ENCODE measurements at regions not wholly inside any gene's neighbourhood (a gene's known extent, or its start where the extent isn't known, plus 50 kb on each side); places are given as distances from the start of the nearest gene placed in this dataset.
A peak's percentile ranks its signal among the peaks of the same experiment; 100 is the strongest.

GRCh38 chr2:176427549-176427948 lies 158.3 kb downstream of the MTX2 start:
- no peak for DNase-seq

GRCh38 chr2:176428944-176429469 lies 159.8 kb downstream of the MTX2 start:
- peak in 1 of 3 donors; percentile 2 for DNase-seq

DNA sequence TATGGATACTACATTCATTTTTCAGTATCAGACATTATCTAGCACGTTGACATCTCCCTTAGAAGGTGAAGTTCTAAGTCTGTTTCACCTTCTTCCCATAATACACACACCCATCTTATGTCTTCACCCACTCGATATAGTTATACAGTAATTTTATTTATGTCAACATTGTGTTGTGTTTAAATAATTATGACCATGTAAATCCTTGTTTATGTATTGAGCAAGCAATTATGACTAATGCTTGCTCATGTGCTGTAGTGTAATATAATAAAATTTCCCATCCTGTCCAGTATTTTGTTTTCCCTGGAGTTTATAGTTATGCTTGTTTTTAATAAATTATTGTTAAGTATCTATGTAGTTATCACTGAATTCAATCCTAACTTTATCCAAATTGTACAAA lies 163.2 kb downstream of the MTX2 start:
- DNase-seq = no peak

DNA sequence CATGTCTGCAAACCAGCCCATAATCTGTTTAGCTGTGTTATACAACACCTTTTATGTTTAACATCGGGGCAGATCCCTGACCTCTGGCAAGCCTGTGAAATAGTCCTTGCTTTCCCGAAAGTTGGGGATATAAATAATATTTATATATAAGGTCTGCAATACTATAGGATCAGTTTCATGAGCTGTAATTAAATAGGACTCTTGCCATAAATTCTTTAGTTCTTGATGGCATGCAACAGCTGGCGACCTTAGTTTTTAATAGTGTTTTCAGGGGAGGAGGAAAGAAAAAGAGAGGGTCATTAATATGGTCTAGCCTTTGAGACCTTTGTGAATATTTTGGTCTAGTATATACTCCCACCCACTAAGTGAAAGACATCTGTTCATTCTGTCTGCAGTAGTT lies 166.5 kb downstream of the MTX2 start:
- no peak for DNase-seq

DNA sequence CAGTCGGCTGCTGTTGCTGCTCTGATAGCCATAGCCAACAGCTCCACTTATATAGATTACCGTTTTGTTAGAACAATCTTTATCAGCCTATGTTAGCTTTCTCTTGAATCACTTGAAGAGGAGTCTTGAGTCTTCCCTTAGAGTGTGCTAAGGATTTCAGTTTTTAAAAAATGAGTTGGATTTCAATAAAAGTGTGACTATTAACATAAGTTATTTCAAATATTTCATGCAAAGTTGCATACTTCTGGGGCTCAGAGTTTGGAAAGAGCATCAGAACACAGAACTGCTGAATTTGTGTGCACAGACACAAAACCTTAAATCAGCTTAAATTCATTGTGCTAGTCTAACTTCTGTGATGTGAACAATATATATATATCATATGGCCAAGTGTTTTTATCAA lies 174.7 kb downstream of the MTX2 start:
- no peak for DNase-seq

GRCh38 chr2:176445956-176446355 lies 176.7 kb downstream of the MTX2 start:
- DNase-seq = no peak

- no peak for DNase-seq
Observed at GRCh38 chr2:176446718-176447414, 177.6 kb downstream of the MTX2 start.

- no peak for DNase-seq
Observed at GRCh38 chr2:176447616-176448015, 178.4 kb downstream of the MTX2 start.

DNA sequence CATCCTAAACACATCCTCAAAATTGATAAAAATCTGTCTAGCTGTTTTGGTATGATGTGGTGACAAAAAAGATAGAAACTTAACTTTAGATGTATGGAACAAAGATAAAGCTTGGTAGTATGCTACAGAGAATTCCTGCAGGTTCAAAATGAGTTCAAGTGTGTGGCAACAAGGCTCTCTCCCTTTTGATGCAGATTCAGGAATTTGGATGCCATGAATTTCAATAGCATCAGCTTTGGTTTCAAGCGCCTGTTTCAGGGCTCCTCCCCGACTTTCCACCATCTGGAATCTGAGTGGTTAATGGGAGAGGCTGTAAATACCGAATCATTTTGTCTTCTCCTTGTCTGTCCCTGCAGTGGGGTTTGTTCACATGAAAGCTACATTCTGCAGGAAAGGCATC lies 180.6 kb downstream of the MTX2 start:
- DNase-seq = no peak

DNA sequence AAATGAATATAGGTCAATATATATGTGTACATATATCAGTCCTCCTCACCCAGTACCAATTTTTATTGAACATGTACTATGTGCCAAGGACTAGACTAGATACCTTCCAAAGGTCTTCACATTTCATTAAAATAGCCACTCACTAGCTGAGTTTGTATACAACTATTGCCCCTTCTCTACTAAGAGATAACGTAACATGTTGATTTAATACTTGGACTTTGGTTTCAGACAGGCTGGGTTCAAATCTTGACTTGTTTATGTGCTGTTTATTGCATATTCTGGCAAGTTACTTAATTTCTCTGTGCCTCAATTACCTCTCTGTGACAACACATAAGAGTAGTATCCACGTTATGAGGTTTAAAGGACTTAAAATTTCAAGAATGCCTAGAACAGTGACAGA lies 184.5 kb downstream of the MTX2 start:
- DNase-seq = no peak

- DNase-seq = peak; percentile 82 to 88 (median 87)
Observed at GRCh38 chr2:176454893-176455815, 185.9 kb downstream of the MTX2 start.

DNA sequence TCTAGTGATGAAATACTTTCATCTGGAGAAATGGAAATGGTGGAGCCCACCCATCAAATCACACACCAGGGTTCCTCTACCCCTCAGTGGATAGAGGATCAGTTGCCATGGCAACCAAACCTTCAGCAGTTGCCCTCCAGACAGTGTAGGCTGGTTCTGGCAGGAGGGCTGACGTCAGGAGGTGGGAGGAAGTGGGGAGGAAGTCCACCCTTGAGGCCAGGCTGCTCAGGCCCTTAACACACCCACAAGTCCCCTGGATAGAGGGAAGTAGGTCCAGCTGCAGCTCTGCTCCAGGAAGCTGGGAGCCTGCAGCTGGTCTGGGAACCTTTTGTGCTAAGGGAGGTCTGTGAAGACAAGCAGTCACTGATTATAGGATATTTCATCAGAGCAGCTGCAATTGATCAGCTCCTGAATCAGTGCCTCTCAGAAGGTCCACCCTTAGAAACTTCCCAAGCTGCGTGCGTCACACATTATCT lies 186.6 kb downstream of the MTX2 start:
- DNase-seq = peak in 2 of 3 donors; percentile 17 to 21

GRCh38 chr2:176457481-176457880 lies 188.2 kb downstream of the MTX2 start:
- no peak for DNase-seq

DNA sequence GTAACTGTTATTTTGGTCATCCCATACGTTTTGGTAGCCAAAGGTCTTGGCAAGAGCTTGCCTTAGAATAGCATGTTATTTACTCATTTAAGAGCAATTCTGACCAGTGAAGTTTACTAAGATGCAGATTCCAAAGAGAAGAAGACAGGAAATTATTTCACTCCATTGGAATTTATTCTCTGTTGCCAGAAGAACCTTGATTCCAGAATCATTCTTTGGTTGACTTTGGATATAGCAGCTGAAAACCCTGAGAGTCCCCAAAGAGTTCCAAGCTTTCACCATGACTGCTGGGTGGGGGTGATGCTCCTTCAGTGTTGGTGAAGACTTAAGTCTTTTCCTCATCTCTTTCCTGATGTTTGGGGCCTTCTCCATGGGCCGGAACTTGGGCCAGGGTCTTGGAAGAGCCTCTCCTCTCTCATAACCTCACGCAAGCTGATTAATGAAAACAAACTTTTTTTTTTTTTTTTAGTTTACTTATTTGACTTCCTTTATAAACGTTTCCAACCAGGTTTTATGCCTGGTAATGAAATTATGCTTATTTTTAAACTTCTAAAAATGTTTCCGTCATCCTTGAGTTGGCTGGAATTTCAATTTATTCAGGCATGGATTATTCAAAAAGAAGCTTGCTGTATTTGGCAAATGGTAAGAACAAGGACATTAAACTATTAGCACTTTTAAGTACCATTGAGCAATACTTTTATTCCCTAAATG lies 192.0 kb downstream of the MTX2 start:
- DNase-seq = no peak

DNA sequence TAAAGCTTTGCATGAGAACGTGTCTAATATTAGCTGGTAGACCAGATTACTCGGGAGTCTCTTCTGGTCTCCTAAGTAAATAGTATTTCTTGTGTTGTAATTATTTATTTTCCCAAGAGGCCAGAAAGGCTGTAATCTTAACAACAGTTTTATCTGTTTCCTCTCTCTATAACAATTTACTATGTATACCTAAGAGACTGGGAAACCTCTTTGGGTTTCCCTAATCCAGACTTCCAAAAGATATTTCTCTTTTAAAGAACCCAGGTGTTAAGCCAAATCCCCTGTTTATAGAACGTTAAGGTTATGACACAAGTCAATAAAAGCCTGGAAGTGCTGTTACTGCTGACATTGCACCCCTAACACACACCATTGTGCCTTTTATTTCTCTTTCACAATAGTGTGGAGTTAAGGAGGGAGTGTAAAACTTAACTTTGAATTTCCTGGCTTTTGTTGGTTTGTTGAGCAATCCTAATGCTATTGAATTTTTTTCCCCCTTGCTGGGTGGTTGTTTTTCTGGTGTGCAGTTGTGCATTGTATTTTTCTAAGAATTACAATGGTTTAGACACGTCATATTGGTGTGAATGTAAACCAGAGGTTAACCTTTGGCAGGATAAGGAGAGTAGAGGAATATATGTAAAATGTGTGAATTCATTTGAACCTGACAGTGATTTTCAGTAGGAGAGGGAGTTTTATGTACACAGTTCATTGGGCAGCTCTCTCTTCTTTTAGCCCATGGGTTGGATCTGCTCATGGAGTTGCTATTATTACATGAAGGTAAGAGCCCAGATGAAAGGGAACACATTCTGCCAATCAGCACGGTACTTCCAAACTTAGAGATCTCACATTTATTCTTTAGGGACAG lies 192.8 kb downstream of the MTX2 start:
- DNase-seq = no peak

DNA sequence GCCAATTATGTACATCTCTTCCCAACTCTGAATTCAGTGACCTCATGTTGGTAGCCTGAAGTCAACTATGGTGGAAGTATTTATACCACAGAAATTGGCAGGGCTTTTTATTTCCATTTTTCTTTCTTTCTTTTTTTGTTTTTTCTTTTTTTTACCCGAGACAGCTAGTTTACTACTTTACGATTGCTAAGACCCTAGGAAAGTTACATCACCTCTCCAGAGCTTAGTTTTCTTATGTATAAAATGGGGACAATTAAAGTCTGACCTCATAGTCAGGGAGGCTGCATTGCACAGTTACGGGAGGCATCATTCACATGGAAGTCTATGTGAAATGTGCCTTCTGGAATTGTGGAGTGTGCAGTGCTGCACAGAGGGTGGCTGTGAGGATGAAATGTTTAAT lies 194.3 kb downstream of the MTX2 start:
- DNase-seq = no peak

- no peak for DNase-seq
Observed at GRCh38 chr2:176464886-176465564, 195.8 kb downstream of the MTX2 start.

GRCh38 chr2:176466918-176467452 lies 197.7 kb downstream of the MTX2 start:
- DNase-seq = no peak

- DNase-seq = no peak
Observed at GRCh38 chr2:176467595-176467994, 198.4 kb downstream of the MTX2 start.

DNA sequence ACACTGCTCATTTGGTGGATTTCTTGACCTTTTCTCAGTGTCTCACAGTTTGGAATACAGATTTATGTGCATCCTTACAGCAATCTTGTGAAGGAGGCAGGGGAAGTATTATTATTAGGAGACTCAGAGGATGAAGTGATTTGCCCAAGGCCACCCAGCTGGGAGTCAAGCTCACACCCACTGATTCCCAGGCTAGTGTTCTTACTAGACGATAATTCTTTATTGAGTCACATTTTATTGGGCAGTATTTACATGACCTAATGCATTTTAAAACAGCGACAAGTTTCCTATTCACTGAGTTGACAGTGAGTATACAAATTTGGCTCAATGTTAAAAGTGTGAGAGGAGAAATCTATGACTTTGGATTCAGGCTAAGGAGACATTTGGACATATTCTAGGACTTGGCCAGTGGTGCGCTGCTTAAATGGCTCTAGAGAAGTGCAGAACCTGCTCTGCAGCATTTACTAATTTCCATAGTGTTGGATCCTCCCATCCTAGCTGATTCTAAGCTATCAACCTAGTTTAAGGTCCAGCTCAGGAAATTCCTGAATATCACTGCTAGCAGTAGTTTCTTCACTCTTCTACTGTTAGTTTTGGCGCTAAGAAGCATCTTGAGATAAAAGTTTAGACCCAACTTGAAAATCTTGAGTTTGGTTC lies 199.3 kb downstream of the MTX2 start:
- DNase-seq = no peak

GRCh38 chr2:176470713-176471112 lies 201.5 kb downstream of the MTX2 start:
- no peak for DNase-seq

All from suppressor macrophage treated with lipopolysaccharide for 1 hour (primary cell).